GM06990 (cell line): ENCODE measurements at regions not wholly inside any gene's neighbourhood (a gene's known extent, or its start where the extent isn't known, plus 50 kb on each side); places are given as distances from the start of the nearest gene placed in this dataset.

Source experiments
- DNase-seq: peaks from one replicate; pipeline ENCODE4 v3.0.0-alpha.2; 2011; ENCODE audit not compliant: insufficient read length; ENCODE audit errors: extremely low read depth
- H3K27me3 ChIP-seq: replicated peaks from 2 replicates; pipeline ENCODE4 v1.6.0; 2011; ENCODE audit warnings: low read length; ENCODE audit not compliant: control insufficient read depth, insufficient read depth
- H3K36me3 ChIP-seq: 2 replicates; pipeline ENCODE4 v1.5.1; 2011; ENCODE audit warnings: low read length; ENCODE audit not compliant: control insufficient read depth, insufficient read depth
- H3K4me3 ChIP-seq: replicated peaks from 2 replicates; pipeline ENCODE4 v1.5.1; 2011; ENCODE audit warnings: low read depth, mild to moderate bottlenecking, control low read depth, low read length
- TF ChIP-seq, protein P1 (sequence below): IDR thresholded peaks from 2 replicates; pipeline ENCODE4 v1.5.1; 2011; ENCODE audit warnings: low read length, control low read depth, mild to moderate bottlenecking, inconsistent platforms; ENCODE audit not compliant: insufficient read depth, poor library complexity, severe bottlenecking

DNA sequence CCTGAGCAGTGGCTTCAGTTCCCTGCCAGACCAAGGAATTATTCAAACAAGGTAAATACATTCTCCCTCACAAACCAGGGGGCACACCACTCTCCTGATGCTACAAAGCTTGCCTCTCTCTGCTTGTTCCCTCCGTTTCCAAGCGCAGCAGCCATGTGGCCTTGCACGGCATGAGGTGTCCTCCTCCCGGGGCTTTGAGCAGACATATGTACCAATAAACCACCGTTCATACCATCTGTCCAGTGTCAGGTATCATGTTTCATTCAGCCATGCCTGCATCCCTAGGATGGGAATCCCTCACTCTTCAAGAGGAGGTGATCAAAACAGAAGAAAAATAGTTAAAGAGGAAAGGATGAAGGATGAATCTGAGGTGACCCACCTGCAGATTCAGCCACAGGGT lies 282.7 kb downstream of the ENC1 start:
- Histone ChIP-seq H3K27me3 (no peaks in the 10 kb centered on the region), H3K36me3 (no peaks in the 10 kb centered on the region), H3K4me3 (no peak overlapping the region)
- DNase-seq, result no peak
- TF ChIP-seq, protein P1, sequence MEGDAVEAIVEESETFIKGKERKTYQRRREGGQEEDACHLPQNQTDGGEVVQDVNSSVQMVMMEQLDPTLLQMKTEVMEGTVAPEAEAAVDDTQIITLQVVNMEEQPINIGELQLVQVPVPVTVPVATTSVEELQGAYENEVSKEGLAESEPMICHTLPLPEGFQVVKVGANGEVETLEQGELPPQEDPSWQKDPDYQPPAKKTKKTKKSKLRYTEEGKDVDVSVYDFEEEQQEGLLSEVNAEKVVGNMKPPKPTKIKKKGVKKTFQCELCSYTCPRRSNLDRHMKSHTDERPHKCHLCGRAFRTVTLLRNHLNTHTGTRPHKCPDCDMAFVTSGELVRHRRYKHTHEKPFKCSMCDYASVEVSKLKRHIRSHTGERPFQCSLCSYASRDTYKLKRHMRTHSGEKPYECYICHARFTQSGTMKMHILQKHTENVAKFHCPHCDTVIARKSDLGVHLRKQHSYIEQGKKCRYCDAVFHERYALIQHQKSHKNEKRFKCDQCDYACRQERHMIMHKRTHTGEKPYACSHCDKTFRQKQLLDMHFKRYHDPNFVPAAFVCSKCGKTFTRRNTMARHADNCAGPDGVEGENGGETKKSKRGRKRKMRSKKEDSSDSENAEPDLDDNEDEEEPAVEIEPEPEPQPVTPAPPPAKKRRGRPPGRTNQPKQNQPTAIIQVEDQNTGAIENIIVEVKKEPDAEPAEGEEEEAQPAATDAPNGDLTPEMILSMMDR, result no peak

DNA sequence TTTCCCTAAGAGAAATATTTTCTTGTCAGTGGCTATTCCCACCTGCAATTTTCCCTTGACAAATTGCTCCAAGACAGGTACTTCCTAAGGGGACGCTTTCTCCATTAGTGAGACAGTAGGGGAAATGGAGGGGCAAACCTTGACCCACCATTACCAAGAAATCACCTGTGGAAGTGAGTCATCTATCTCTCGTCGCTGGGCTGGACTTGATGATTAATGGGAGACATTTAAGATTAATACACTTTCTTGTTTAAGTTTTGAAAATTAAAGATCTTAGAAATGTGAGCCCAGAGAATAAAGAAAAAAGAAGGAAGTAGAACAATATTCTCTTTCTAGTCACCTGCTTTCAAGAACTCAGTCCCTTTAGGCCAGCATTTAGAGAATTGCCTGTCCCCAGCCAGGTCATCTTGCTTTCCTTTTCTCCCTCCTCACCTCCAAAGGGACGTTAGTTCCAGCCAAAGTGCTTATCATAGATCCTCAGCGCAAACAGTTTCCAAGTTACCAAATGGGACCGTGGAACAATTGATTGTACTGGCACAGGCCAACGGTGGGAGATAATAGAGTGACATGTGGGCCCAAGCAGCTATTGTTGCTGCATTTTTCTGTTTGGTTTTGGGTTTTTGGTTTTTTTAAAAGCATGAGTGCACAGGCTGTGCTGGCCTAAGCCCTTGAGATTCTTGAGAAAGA lies 284.4 kb downstream of the ENC1 start:
- DNase-seq, result no peak
- H3K36me3 ChIP-seq, result no peaks in the 10 kb centered on the region
- TF ChIP-seq, protein P1, result no peak
- no peaks in the 10 kb centered on the region for H3K27me3 ChIP-seq
- no peak overlapping the region for H3K4me3 ChIP-seq

DNA sequence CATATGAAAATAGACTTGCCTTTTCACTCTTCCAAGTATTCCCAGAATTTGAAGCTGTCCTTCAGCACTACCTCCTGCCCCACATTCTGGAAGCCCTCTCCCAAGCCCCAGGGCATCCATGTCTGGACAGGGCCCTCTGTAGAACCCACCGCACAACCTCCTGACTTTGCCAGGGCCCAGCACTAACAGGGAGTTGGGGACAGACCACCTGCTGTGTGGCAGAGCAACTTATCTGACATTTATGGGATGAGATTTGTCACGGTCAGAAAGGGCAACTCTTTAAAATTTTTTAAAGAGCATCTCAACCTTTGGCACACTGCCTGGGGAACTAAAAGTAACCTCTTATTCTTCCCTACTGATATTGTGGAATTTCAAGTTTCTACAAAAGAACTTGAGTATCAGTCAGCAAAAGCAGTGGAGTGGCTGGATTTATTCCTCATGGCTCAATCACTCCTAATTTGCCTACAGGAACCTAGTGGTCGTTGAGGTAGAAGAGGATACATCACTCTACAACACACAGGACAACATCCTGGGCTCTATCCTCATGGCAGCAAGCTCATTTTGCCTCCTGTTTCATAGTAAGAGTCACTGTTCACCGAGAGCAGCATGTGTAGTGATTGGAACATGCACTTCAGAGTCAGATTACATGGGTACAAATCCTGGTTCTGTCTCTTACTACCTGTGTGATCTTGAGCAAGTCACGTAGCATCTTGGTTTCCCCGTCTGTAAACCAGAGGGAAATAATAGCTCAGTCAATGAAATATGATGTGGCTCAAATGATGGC lies 285.3 kb downstream of the ENC1 start:
- H3K27me3 ChIP-seq, result no peaks in the 10 kb centered on the region
- TF ChIP-seq, protein P1, result no peak
- H3K4me3 ChIP-seq, result no peak overlapping the region
- no peak for DNase-seq
- no peaks in the 10 kb centered on the region for H3K36me3 ChIP-seq

DNA sequence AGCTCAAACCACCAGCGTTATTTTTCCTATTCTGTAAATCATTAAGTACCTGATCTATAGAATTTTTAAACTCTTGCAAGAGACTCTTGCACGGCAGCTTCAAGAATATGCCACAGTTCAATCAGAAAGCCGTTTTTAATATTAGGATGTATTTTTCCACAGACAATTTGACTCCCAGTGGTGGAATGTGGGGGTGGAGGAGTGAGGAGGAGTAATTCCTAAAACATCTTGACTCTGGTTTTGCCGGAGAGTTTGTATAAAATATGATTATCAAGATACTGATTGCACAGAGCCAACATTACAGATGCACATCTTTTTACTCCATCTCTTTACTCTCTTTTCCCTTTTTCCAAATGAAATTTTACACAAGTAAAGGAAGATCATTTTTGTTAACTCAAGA lies 288.3 kb downstream of the ENC1 start:
- DNase-seq, result no peak
- TF ChIP-seq, protein P1, result no peak
- no peak overlapping the region for H3K4me3 ChIP-seq
- no peaks in the 10 kb centered on the region for H3K36me3 ChIP-seq
- no peaks in the 10 kb centered on the region for H3K27me3 ChIP-seq

DNA sequence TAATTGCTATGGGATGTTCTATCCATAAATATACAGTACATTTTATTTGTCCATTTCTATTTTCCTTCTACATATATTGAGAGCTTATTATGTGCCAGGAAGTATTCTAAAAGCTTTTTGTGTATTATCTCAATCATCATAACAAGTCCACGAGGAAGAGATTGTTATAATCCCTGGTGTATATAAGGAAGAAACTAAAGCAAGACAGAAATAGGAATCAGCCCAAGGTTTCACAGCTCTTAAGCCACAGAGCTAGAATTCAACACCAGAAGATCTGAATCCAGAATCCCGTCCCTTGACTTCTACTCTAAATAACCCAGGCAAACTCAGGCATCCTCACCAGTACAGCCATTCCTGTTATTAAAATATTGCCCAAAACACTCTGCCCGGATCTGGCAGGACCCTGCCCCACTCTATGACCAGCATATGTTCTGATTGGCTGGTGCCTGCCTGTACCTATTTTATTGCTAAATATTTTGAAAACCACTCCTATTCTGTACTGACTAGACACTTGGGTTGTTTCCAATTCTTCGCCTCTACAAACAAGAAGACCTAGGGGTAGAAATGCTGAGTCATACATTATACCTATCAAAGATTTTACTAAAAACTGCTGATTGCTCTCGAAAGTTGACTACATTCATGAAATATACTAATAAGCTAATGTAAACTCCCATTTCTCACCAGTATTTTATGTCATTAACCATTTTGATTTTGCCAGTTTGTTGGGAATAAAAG lies 297.4 kb downstream of the ENC1 start:
- Histone ChIP-seq H3K36me3 (no peaks in the 10 kb centered on the region), H3K27me3 (no peaks in the 10 kb centered on the region), H3K4me3 (no peak overlapping the region)
- TF ChIP-seq, protein P1, result no peak
- DNase-seq, result no peak
